Astrocyte of the hippocampus (primary cell): ENCODE measurements at regions not wholly inside any gene's neighbourhood (a gene's known extent, or its start where the extent isn't known, plus 50 kb on each side); places are given as distances from the start of the nearest gene placed in this dataset.
A peak's percentile ranks its signal among the peaks of the same experiment; 100 is the strongest.
"Not testable (repeated sequence)": the region's sequence is repeated elsewhere in the genome, so short reads cannot be mapped to it uniquely, and the experiment has no call there.

Experiments
- DNase-seq: peaks from one replicate; pipeline ENCODE4 v3.0.0; 2011; ENCODE audit warnings: low read depth, low spot score

DNA sequence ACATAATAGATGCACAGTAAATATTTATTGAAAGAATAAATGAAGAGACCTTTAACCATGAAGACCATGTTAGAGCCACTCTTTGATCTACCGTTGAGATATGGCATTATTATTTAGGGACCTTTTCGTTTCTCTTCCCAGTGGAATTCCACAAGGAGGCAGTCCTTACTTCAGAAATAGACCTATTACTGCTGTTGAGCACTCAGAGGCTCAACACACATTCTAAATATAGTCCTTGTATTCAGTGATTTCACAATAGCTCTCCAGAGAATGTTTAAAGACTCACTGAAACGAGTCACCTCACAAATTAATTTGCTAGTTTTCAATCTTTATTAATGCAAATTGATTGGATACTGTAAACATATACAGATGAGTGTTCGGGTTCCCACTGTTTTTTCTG, 603.8 kb downstream of the CDH8 start:
- peak; percentile 9 for DNase-seq

DNA sequence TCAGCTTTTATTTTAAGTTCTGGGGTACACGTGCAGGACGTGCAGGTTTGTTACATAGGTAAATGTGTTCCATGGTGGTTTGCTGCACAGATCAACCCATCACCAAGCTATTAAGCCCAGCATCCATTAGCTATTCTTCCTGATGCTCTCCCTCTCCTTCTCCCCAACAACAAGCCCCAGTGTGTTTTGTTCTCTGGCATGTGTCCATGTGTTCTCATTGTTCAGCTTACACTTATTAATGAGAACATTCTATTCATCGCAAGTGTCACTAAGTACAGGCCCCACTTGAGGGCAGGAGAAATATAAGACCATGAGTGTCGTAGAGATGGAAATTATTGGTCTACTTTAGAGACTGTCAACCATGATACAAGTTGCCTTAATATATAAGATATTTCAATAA, 615.1 kb downstream of the CDH8 start:
- DNase-seq: no peak

DNA sequence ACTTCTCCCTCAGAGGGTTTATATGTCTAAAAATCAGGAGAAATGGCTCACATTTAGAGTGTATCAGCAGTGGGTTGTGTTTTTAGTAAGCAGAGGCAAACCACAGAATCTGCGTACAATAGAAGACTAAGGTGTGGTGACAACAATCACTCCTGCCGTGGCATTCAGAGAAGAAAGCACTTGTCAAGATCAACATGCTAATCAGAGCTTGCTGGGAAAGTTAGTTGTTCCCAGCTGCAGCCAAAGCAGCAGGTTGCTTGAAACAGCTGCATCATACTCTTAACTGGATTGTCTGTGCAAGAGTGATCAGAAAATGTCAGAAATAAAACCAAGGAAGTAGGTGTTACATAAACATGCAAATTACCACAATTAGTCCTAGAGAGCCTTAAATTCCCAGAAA, 616.4 kb downstream of the CDH8 start:
- DNase-seq: peak; percentile 0

DNA sequence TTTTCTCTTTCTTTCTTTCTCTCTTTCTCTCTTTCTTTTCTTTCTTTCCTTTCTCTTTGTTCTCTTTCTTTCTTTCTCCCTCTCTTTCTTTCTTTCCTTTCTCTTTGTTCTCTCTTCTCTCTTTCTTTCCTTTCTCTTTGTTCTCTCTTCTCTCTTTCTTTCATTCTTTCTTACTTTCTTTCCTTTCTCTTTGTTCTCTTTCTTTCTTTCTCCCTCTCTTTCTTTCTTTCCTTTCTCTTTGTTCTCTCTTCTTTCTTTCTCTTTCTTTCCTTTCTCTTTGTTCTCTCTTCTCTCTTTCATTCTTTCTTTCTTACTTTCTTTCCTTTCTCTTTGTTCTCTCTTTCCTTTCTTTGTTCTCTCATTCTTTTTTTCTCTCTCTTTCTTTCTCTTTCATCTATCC, 617.4 kb downstream of the CDH8 start:
- DNase-seq: not testable (repeated sequence)

DNA sequence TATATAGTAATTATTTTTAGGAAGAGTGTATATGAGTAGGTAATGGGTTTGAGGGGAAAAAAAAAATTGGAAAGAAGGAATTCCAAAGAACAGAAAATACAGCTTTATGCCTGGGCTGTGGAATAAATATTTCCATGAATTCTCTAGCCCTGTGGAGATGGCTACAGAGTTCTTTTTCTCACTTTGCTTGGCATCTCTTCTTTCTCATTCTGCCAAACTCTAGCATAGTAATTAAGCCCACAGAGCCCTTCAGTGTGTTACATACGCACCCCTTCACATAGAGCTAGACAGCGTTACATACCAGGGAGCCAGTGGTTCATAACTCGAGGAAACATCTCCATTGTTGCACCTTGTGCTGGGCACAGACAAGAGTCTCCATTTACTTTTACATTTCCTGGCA, 621.1 kb downstream of the CDH8 start:
- DNase-seq: no peak

DNA sequence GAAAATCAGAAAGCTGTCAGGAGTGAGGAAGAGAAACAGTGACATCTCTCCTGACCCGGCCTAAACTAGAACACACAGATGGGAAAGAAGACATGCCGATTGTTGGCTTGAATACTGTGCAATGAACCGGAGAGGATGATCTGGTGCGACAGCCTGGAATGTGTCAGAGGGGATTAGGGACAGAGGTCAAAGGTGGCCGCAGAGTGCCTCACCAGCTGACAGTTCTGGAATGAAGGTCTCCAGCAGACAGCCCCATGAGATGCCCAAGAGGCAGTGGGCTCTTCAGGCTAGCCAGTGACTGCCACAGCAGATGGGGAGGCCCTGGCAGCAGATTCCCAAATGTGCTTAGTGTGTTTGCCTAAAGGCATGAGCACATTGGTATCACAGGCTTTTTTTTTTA, 623.2 kb downstream of the CDH8 start:
- no peak for DNase-seq

DNA sequence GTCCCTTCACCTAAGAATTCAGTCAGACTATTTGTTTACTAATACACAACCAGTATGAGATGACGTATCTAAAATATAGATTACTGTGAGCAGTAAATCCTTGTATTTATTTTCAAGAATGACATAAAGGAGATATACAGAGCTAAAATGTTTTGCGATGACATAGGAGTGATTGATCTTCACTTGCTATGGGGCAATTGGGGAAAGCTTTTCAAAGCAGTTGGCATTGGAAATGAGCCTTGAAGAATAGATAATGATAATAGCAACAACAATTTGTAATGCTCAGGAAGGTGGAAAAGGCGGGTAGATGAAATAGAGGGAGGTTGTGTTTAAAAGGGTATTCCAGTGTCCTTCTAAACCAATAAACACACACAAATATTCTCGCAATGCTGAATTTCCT, 623.7 kb downstream of the CDH8 start:
- DNase-seq: no peak

DNA sequence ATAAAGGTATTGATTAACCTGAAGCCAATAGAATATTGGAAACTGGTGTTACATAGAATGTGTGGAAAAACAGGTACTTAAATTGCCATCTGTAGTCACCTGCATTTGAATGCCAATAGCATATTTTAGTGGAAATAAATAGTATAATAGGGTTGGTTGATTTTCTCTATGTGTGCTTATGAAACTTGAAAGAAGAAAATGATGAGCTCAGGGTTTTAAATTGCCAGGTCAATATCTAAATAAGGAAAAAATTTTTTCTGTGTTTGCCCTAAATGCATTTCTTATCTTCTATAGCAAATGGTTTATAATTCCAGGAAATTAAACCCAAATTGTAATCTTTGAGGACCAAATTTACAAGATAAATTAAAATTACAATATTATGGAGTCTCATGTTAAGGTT, 626.6 kb downstream of the CDH8 start:
- DNase-seq: no peak

DNA sequence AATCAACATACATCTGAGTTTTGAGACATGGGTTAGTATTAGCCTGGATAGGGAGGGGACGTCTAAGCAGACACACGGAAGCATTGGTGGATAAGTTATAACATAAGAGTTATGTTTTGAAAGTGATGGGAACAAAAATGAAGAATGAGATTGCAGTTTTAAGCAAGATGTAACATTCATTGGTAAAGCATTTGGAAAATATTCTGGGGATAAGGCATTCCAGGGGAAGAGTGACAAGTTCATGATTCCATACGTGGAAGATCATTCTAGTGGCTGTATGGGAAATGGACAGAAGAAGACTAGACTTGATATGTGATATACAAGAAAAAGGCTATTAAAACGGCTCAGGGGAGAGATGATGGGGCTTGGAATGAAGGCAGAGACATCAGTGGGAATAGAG, 632.9 kb downstream of the CDH8 start:
- no peak for DNase-seq

DNA sequence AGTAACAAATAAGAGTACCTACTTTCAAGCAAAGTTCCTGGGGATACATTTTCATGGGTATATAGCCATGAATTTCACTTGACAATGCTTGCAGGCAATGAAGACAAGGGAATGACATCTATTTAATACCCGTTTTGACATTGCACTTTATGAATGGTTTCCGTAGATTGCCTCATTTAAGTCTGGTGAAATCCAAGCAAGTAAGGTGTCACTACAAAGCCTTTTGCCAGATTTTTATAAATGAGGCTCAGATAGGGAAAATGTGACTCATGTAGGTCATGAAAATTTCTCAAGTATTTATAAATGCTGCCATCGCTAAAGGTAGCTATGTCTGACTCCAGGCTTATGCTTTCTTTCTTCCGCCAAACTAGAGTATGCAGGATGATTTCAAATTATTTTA, 644.3 kb downstream of the CDH8 start:
- no peak for DNase-seq

DNA sequence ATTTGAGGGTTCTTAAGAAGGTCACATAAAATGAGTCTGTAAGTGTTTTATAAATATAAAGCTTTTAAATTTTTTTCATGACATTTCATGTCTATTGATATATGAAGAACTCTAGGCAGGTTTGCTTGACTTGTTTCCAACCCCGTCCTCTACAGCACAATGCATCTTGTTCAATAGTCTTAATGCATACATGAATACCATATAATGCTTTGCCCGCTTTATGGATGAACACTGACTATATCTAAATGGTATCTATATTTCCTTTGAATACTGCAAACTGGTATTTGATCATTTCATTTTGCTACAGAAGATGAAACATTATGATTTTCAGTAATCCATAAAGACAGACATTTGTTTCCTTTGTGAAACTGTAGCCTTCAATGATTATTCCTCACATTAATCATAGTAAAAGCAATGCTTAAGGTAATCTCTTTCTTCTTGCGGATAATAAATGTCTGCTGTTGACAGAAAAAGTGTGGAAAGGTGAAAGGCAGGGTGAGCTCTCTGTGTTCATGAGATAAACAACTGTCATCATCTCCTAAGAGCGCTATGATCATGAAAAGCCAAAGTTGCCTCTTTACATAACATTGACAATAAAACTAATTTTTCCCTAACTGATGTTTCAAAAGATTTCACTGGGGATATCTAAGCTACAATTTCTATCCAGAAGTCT, 645.1 kb downstream of the CDH8 start:
- DNase-seq: no peak

DNA sequence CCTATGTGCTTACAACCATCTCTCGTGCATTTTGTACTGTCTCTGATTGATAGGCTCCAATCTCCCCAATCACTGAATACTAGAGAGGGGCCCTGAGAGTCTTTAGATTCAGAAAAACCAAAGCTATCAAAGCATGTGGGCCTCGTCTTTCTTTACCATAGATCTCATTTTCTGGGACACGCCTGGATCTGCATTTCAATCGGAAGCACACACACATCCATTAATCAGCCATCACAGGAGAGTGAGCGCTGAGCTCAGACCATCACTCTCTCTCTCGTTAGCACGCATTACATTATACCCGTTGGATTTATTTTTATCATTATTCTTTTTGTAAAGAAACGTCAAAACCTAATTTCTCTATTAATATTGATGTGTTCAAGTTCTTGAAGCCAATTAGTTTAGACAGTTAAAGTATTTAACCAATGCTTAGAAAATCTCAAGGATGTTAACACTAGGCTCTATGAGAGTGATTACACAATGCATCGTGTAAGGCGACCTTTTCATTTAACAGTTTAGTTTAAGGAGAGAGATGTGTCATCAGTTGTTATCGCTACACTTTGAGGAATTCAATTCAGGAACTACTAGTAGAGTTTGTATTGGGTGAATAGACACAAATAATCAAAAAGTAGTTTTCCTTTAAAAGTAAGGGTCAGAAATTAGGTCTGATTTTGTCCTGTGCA, 650.7 kb downstream of the CDH8 start:
- DNase-seq: no peak

DNA sequence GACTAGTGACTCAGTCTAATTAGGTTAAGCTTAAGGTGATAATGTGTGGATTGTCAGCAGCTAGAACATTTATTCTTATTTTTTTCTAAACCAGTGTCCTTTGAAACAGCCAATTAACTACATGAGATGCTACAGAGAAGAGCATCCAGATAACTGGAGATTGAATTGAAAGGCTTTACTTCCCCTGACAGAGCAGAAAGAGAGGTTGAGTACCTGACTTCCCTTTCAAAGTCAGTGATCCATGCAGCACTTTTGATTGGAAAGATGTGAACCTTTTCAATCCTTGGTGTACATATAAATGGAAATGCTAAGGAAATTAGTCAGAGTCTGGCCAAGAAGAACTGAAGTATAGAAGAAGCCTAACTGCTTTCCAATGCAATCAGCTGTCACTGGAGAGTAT, 653.8 kb downstream of the CDH8 start:
- no peak for DNase-seq

DNA sequence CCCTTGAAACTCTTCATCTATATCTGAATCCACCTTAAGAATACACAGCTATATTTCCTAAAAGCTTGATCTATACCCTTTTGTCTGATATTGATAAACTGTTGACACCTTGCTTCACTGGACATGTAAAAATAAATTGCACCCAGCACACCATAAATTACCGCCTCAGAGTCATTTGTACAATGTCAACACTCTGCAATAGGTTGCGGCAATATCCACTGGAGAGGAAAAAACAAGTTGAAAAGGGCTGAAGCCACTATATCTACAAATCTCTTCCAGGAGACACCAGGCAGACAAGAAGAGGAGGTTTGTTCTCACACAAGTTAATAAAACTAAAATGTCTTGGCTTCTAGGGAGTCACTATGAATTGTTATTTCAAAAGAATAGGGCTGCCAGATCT, 656.9 kb downstream of the CDH8 start:
- no peak for DNase-seq

DNA sequence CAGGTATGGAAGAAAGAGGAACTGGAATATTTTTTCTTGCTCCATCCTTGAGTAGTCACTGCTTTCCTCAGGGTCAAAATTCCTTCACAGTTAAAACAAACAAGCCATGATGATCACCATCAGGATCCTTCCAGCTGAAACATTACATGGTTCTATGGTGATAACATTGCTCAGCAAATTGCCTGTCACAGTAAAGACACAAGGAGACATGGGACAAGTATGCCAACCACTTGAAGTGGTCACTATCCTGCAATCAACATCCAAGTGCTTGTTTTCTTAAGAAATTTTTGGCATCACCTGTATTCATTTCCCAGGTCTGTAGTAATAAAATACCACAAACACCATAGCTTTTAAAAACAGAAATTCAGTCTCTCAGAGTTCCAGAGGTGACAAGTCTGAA, 662.2 kb downstream of the CDH8 start:
- DNase-seq: no peak

DNA sequence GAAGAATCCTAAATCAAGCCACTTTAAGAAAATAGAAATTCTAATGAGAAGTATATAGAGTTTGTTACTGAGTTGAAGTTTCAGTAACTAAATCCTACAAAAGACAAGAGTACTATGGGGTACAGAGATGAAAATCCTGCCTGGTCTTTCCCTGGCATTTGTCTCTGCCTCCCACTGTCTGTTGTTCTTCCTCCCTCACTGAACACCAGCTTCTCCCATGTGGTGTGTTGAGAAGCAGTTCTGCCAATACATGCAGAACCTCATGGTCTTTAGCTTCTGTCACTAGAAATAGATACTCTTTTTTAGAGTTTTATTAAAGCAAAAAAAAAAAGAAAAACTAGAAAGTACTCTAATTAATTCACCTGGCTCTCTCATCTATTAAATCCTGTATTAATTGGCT, 664.4 kb downstream of the CDH8 start:
- no peak for DNase-seq

DNA sequence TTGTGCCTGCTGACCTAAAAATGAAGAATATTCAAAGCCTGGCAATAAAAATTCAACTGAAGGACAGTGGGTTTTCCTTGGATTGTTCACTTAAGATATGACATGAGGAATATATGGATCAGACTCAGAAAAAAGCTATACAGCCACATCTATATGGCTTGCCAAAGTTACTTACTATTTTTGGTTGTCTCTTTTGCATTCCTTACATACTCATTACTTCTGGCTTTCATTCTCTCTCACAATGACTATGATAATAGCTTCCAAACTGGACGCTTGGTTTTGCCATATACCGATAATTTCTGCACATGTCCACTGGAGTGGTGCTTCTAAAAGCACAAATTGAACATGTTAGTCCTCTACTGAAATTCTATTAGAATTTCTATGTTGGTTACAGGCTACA, 664.9 kb downstream of the CDH8 start:
- DNase-seq: no peak

DNA sequence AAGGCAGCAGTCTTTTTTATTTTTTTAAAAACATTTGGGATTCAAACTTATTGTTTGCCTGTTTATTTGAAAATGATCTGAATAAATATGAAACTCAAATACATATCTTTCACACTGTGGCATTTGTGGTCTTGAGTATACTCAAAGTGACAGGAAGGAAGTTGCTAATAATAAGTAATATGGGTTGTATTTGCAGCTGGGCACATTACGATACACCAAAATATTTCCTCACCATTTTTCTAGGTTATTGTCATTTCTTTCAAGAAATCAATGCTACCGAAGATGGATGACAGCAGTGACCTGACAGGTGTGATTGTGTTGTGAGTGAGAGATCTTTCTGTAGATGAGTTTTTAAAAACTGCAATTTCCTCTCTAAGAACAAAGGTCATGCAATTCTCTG, 665.7 kb downstream of the CDH8 start:
- DNase-seq: no peak

DNA sequence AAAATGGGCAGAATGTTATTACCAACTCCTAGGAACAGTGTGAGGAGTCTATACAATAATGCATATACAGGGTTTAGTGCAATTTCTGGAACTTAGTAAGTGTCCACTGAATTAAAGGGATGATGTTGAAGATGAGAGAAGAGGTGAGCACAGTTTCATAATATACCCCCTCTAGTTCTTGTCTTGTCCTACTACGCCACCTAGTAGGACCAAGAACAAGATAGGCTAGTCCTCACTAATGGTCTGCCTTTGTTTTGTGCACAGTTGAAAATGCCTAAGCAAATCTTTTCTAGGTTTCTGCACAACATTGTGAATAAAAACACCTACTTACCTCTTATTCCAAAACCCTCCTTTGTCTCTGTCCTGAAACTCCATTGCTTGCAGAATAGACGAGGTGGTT, 670.2 kb downstream of the CDH8 start:
- no peak for DNase-seq

DNA sequence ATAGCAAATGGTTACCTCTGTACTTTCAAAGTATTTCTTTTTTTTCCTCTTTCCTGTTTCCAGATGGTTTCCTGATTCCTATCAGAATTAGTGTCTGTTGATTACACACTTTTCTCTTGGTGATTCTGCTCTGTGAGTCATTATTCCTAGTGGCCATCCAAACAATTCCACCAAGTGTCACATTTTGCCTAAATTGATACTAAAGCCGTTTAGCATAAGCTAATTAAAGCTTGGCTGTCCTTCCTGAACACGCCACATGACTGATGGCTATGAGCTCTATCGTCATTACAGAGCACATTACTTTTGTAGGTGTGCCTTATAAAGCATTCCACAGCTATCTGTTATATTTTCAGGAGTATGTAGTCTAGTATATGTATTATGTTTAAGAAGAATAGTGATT, 671.2 kb downstream of the CDH8 start:
- peak; percentile 6 for DNase-seq

DNA sequence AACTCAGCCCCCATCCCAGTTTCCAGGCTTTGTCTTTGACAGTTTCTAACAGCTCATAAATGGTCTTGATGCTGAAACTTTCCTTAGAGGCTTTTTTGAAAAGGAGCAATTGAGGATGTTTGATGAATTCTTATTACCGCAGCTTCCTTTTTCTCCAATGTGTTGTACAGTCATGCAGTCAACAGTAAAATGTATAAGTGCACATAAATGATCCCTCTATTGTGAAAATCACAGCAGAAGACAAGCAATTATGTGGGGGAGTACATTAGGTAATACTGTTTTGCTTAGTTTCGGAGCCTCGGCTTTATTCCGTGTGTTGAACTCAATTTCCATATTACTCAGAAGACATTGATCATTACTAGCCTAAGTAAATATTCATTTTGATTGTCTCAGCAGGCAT, 673.7 kb downstream of the CDH8 start:
- peak; percentile 3 for DNase-seq

DNA sequence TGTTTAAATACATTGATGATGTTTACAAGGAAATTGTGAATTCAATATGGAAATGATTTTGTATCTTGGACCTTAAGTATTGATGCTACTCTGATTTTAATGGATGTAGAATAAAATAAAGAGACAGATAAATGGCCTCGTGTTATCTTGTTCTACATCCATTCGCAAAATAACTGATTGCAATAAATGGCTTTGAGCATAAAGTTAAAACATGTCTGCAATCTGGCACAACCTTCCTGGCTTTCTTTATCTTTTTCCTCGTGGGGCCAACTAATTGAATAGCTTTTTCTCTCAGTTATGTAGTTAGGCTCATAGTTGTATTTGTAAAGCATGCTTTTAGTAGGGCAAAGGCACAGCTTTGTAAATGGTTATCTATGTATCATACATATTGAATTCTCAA, 691.4 kb downstream of the CDH8 start:
- no peak for DNase-seq

DNA sequence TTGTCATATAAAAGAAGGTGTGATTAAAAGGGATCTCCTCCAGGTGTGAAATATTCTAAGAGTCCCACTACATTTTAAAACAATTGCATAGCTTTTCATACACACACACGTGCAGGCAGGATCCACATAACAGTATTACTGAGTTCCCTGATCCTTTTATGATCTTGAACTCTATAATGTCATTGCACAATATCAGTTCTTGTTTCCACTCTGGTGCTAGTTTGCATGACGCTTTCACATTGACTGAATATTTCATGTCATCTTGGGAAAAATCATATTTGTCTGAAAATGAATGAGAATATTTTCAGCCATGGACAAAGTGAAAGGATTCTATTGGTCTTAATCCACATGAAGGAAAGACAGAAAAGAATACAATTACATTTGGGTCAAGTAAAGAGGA, 703.8 kb downstream of the CDH8 start:
- no peak for DNase-seq

DNA sequence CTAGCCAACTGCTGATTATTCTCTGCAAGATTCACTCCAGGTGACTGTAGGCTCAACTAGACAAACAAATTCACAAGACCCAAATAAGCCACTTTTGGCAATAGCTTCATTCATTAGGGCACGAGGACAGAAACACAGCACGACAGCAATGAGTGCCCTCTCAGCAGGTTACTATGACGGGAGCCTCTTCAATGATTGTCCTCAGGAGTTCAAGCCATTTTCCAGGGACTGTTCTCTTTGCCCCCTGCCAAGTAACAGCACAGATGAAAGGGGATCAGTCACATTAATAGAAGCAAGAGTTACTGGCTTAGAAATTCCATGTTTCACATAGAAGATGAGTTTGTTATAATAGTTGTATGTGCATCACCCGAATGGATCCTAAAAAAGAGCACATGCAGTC, 712.2 kb downstream of the CDH8 start:
- DNase-seq: no peak
